ENCODE measurements at regions not wholly inside any gene's neighbourhood (a gene's known extent, or its start where the extent isn't known, plus 50 kb on each side); places are given as distances from the start of the nearest gene placed in this dataset.

DNA sequence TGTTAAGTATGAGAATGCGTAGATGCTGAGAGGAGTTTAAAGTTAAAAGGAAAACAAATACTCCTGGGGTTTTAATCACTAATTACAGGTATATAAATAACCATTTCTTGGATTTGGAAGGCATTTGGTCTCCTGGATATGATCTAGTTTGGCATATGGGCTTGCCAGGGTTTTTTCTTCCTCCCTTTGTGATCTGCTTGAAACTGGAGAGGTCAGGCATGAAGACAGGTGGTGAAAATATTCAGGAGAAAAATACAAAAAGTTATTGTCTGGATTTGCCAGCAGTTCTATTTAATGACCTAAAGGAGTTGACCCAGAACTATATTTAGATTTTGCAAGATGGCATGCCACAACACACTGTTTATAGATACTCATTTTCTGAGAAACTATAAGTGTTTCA is 136.3 kb downstream of the DIPK2A start:
- H3K9ac ChIP-seq (ENCODE audit: low read depth in 2 of 2, low read length in 2 of 2), result no peak overlapping the region
- no peaks in the 10 kb centered on the region for H3K36me3 ChIP-seq
- TF ChIP-seq CTCF (IDR thresholded peaks at IDR 0.05), result no peak
- intact Hi-C loops (cut with DNase I), result no loop called here
- no peaks in the 10 kb centered on the region for H3K4me1 ChIP-seq
- no peaks in the 10 kb centered on the region for H3K9me3 ChIP-seq
- no peak overlapping the region for H3K4me3 ChIP-seq
- H3K27ac ChIP-seq, result no peak overlapping the region
- no peak for DNase-seq
- no peaks in the 10 kb centered on the region for H3K27me3 ChIP-seq

GRCh38 chr3:144109944-144110343 is 138.3 kb downstream of the DIPK2A start:
- no peak overlapping the region for H3K27ac ChIP-seq
- H3K36me3 ChIP-seq, result no peaks in the 10 kb centered on the region
- intact Hi-C loops (cut with DNase I), result no loop called here
- H3K9me3 ChIP-seq, result no peaks in the 10 kb centered on the region
- H3K9ac ChIP-seq (ENCODE audit: low read depth in 2 of 2, low read length in 2 of 2), result no peak overlapping the region
- no peak overlapping the region for H3K4me3 ChIP-seq
- no peak for DNase-seq
- no peak for TF ChIP-seq CTCF (IDR thresholded peaks at IDR 0.05)
- no peaks in the 10 kb centered on the region for H3K4me1 ChIP-seq
- no peaks in the 10 kb centered on the region for H3K27me3 ChIP-seq

DNA sequence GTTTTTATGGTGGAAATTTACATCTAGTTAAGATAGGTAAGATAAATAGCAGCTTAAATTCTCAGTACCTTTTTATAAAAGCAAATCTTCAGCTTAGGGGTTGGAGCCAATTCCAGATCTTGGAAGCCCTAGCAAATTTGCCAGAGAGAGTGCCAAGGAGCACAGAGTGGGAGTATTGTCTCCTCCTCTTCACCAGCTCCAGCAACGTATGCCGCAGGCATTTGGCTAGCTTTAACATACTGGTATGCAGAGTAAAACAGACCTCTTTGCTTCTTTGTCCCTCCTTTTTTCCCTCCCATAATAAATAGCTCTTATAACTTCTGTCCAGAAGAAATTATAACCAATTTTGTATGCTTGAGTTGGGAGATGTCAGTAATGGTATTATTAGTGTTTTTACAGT is 140.4 kb downstream of the DIPK2A start:
- no peaks in the 10 kb centered on the region for H3K9me3 ChIP-seq
- intact Hi-C loops (cut with DNase I), result no loop called here

DNA sequence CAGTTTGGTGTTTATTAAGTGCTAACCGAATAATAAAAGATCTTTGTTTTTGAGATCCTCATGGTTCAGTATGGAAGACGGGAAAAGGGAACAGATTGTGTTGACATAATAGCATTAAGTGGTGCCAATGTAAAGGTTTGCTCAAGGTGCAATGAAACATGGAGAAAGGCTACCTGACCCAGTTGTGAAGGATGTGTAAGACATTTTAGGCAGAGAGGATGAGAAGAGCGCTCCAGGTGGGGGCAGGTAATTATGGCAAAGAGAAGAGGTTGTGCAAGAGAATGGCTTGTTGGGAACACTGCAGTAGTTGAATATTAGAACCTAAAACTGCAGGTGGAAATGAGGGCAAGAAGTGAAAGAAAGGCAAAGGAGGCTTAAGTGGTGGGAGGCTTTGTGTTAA is 140.8 kb downstream of the DIPK2A start:
- Histone ChIP-seq H3K9ac (ENCODE audit: low read depth in 2 of 2, low read length in 2 of 2) (no peak overlapping the region), H3K27ac (no peak overlapping the region), H3K9me3 (no peaks in the 10 kb centered on the region), H3K27me3 (no peaks in the 10 kb centered on the region), H3K36me3 (no peaks in the 10 kb centered on the region), H3K4me3 (no peak overlapping the region), H3K4me1 (no peaks in the 10 kb centered on the region)
- TF ChIP-seq CTCF (IDR thresholded peaks at IDR 0.05), result no peak
- no peak for DNase-seq
- intact Hi-C loops (cut with DNase I), result no loop called here

More for the DNA sequence above, 140.4 kb downstream of the DIPK2A start:
- Histone ChIP-seq H3K27me3 (no peaks in the 10 kb centered on the region), H3K4me3 (no peak overlapping the region), H3K36me3 (no peaks in the 10 kb centered on the region), H3K9ac (ENCODE audit: low read depth in 2 of 2, low read length in 2 of 2) (no peak overlapping the region), H3K4me1 (no peaks in the 10 kb centered on the region), H3K27ac (no peak overlapping the region)
- TF ChIP-seq CTCF (IDR thresholded peaks at IDR 0.05), result no peak
- no peak for DNase-seq

DNA sequence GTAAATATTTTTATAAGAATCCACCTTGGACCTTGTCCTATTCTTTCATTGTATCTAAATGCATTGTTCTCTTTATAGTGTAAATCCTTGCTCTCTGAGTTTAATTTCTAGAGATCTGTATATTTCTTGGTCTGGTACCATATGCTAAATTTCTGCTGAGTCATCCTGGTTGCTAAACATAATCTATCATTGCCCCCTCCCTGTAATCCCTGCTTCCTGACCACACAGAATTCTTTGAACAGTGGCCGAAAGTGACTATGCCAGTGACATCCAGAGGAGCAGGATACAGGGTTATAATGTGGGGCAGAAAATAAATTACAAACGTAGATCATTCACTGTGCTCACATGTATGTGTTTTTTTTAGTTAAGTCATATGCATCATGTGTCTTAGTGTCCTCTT is 143.1 kb downstream of the DIPK2A start:
- intact Hi-C loops (cut with DNase I), result no loop called here
- H3K4me3 ChIP-seq, result no peak overlapping the region
- H3K9ac ChIP-seq (ENCODE audit: low read depth in 2 of 2, low read length in 2 of 2), result no peak overlapping the region

More for the DNA sequence above, 143.1 kb downstream of the DIPK2A start:
- no peaks in the 10 kb centered on the region for H3K4me1 ChIP-seq
- no peak for TF ChIP-seq CTCF (IDR thresholded peaks at IDR 0.05)
- H3K9me3 ChIP-seq, result no peaks in the 10 kb centered on the region
- H3K27me3 ChIP-seq, result no peaks in the 10 kb centered on the region
- DNase-seq, result no peak
- H3K36me3 ChIP-seq, result no peaks in the 10 kb centered on the region
- no peak overlapping the region for H3K27ac ChIP-seq

Measured in colonic mucosa (tissue), 4 donors.